HG03460 (cell line): ENCODE measurements at regions not wholly inside any gene's neighbourhood (a gene's known extent, or its start where the extent isn't known, plus 50 kb on each side); places are given as distances from the start of the nearest gene placed in this dataset.
A peak's percentile ranks its signal among the peaks of the same experiment; 100 is the strongest.
"Not testable (repeated sequence)": the region's sequence is repeated elsewhere in the genome, so short reads cannot be mapped to it uniquely, and the experiment has no call there.

Experiments
- ATAC-seq: cut with Tn5 transposase; IDR thresholded peaks from one replicate; pipeline ENCODE4 v1.9.1; 2021; ENCODE audit not compliant: unreplicated experiment

- no peak for ATAC-seq
Observed at GRCh38 chr4:89506866-89507491, 199.4 kb upstream of the GPRIN3 start.

- ATAC-seq: no peak
Observed at GRCh38 chr4:89502581-89502980, 195.0 kb upstream of the GPRIN3 start.

GRCh38 chr4:89497517-89498308 is 190.1 kb upstream of the GPRIN3 start:
- ATAC-seq: no peak

GRCh38 chr4:89496851-89497250 is 189.3 kb upstream of the GPRIN3 start:
- no peak for ATAC-seq

- ATAC-seq: no peak
Observed at GRCh38 chr4:89493367-89493766, 185.8 kb upstream of the GPRIN3 start.

GRCh38 chr4:89492581-89493071 is 185.0 kb upstream of the GPRIN3 start:
- ATAC-seq: no peak

- ATAC-seq: no peak
Observed at GRCh38 chr4:89491761-89492160, 184.2 kb upstream of the GPRIN3 start.

GRCh38 chr4:89489921-89490431 is 182.4 kb upstream of the GPRIN3 start:
- not testable (repeated sequence) for ATAC-seq

GRCh38 chr4:89489338-89489771 is 181.8 kb upstream of the GPRIN3 start:
- ATAC-seq: no peak

GRCh38 chr4:89488736-89489135 is 181.1 kb upstream of the GPRIN3 start:
- no peak for ATAC-seq

- no peak for ATAC-seq
Observed at GRCh38 chr4:89486673-89487072, 179.1 kb upstream of the GPRIN3 start.

- ATAC-seq: no peak
Observed at GRCh38 chr4:89486042-89486441, 178.4 kb upstream of the GPRIN3 start.

GRCh38 chr4:89483833-89484232 is 176.2 kb upstream of the GPRIN3 start:
- no peak for ATAC-seq

- ATAC-seq: no peak
Observed at GRCh38 chr4:89482926-89483595, 175.5 kb upstream of the GPRIN3 start.

- peak; percentile 87 for ATAC-seq
Observed at GRCh38 chr4:89482251-89482650, 174.7 kb upstream of the GPRIN3 start.

GRCh38 chr4:89469930-89470375 is 162.4 kb upstream of the GPRIN3 start:
- ATAC-seq: peak; percentile 94

- peak; percentile 27 for ATAC-seq
Observed at GRCh38 chr4:89469516-89469915, 161.9 kb upstream of the GPRIN3 start.

GRCh38 chr4:89468602-89469001 is 161.0 kb upstream of the GPRIN3 start:
- no peak for ATAC-seq

GRCh38 chr4:89463341-89463740 is 155.7 kb upstream of the GPRIN3 start:
- no peak for ATAC-seq

GRCh38 chr4:89447543-89447942 is 139.9 kb upstream of the GPRIN3 start:
- no peak for ATAC-seq

GRCh38 chr4:89446193-89446592 is 138.6 kb upstream of the GPRIN3 start:
- ATAC-seq: no peak
